CD4-positive, alpha-beta memory T cell (primary cell): ENCODE measurements at regions not wholly inside any gene's neighbourhood (a gene's known extent, or its start where the extent isn't known, plus 50 kb on each side); places are given as distances from the start of the nearest gene placed in this dataset.

Experiments used
- CTCF ChIA-PET: fragments of 350-600 bp; sonication (Branson Sonifier 250); formaldehyde crosslinking; loops from one replicate; lab custom pipeline; 2021; ENCODE audit warnings: inconsistent platforms; ENCODE audit not compliant: partially characterized antibody; lab: Charles Lee
- POLR2A ChIA-PET: fragments of 350-600 bp; sonication (Branson Sonifier 250); formaldehyde crosslinking; loops from one replicate; lab custom pipeline; 2021; ENCODE audit not compliant: partially characterized antibody; lab: Charles Lee
- DNase-seq, 5 donors: peaks; one replicate each; pipeline versions ENCODE4 v3.0.0 to v3.0.0-alpha.2; 2020 to 2022; ENCODE audit warnings: mixed read lengths in 1 of 5
- H3K27ac ChIP-seq: one replicate; pipeline ENCODE4 v1.7.0; 2013; ENCODE audit warnings: low read depth, low read length
- H3K27me3 ChIP-seq: 2 replicates; pipeline ENCODE4 v1.7.0; 2013; ENCODE audit warnings: mild to moderate bottlenecking, low read length, moderate library complexity; ENCODE audit not compliant: insufficient read depth
- H3K36me3 ChIP-seq: 2 replicates; pipeline ENCODE4 v1.7.0; 2013; ENCODE audit warnings: mild to moderate bottlenecking, low read length, moderate library complexity; ENCODE audit not compliant: insufficient read depth
- H3K4me1 ChIP-seq: 2 replicates; pipeline ENCODE4 v1.7.0; 2013; ENCODE audit warnings: mild to moderate bottlenecking, low read length, moderate library complexity; ENCODE audit not compliant: insufficient read depth
- H3K4me3 ChIP-seq, 2 donors: one replicate each; pipeline ENCODE4 v1.7.0; 2013; ENCODE audit warnings: low read length in 2 of 2, mild to moderate bottlenecking in 1 of 2
- H3K9me3 ChIP-seq, 2 donors: one replicate each; pipeline ENCODE4 v1.7.0; 2013; ENCODE audit warnings: low read length in 2 of 2, control low read depth in 1 of 2; ENCODE audit not compliant: control insufficient read depth in 1 of 2
- H3K27ac Mint-ChIP-seq, 7 donors: one replicate each; pipeline ENCODE4 v1.8.0; 2020 to 2021; ENCODE audit warnings: mixed read lengths in 7 of 7, mild to moderate bottlenecking in 6 of 7, inconsistent platforms in 3 of 7, moderate library complexity in 3 of 7
- H3K27me3 Mint-ChIP-seq, 2 donors: one replicate each; pipeline ENCODE4 v1.8.0; 2020 to 2021; ENCODE audit warnings: mixed read lengths in 2 of 2
- H3K36me3 Mint-ChIP-seq, 2 donors: one replicate each; pipeline ENCODE4 v1.8.0; 2020 to 2021; ENCODE audit warnings: mixed read lengths in 2 of 2, inconsistent platforms in 1 of 2, mild to moderate bottlenecking in 1 of 2
- H3K4me1 Mint-ChIP-seq, 4 donors: one replicate each; pipeline ENCODE4 v1.8.0; 2020 to 2021; ENCODE audit warnings: mixed read lengths in 4 of 4, mild to moderate bottlenecking in 1 of 4
- H3K4me3 Mint-ChIP-seq, 8 donors: one replicate each; pipeline ENCODE4 v1.8.0; 2020 to 2021; ENCODE audit warnings: mixed read lengths in 8 of 8, mild to moderate bottlenecking in 7 of 8, moderate library complexity in 6 of 8, inconsistent platforms in 3 of 8
- H3K9me3 Mint-ChIP-seq, 8 donors: one replicate each; pipeline ENCODE4 v1.8.0; 2020 to 2021; ENCODE audit warnings: mixed read lengths in 8 of 8, mild to moderate bottlenecking in 5 of 8, inconsistent platforms in 3 of 8, moderate library complexity in 1 of 8
- intact Hi-C: fragments of 100-400 bp; cut with micrococcal nuclease; formaldehyde crosslinking; loops from one replicate; pipeline ENCODE4 v1.15.1; 2023

GRCh38 chr4:53921856-53922255 is 142.5 kb downstream of the CHIC2 start:
- no peaks in the 10 kb centered on the region for H3K27me3 Mint-ChIP-seq

GRCh38 chr4:53920883-53921282 is 143.5 kb downstream of the CHIC2 start:
- H3K4me3 Mint-ChIP-seq, result no peak overlapping the region
- Histone ChIP-seq H3K4me1 (no peaks in the 10 kb centered on the region), H3K27me3 (no peaks in the 10 kb centered on the region), H3K4me3 (no peak overlapping the region), H3K27ac (no peak overlapping the region), H3K36me3 (no peaks in the 10 kb centered on the region), H3K9me3 (no peaks in the 10 kb centered on the region)
- DNase-seq, result no peak
- intact Hi-C loops, result no loop called here
- ChIA-PET CTCF (interaction anchor here (1.2 to 5.5 kb wide), 3 partner anchors 10 to 313 kb away, joined by 3 to 36 read pairs (median 12); no protein-coding TSS in a partner anchor), POLR2A (no interaction called here)
- H3K27ac Mint-ChIP-seq, result no peak overlapping the region
- no peaks in the 10 kb centered on the region for H3K4me1 Mint-ChIP-seq
- no peaks in the 10 kb centered on the region for H3K9me3 Mint-ChIP-seq
- no peaks in the 10 kb centered on the region for H3K36me3 Mint-ChIP-seq
- peaks cover 0 to under 1% of the 10 kb centered on the region in 2 donors for H3K27me3 Mint-ChIP-seq

More at GRCh38 chr4:53921856-53922255, 142.5 kb downstream of the CHIC2 start:
- Mint-ChIP-seq H3K4me3 (no peak overlapping the region), H3K36me3 (no peaks in the 10 kb centered on the region), H3K9me3 (no peaks in the 10 kb centered on the region), H3K4me1 (no peaks in the 10 kb centered on the region), H3K27ac (no peak overlapping the region)
- ChIA-PET CTCF (interaction anchor here (2.5 to 5.5 kb wide), 2 partner anchors 9 to 312 kb away, joined by 12 to 36 read pairs; no protein-coding TSS in a partner anchor), POLR2A (no interaction called here)
- DNase-seq, result no peak
- no peaks in the 10 kb centered on the region for H3K9me3 ChIP-seq
- H3K4me1 ChIP-seq, result no peaks in the 10 kb centered on the region
- H3K27ac ChIP-seq, result no peak overlapping the region
- H3K36me3 ChIP-seq, result no peaks in the 10 kb centered on the region
- H3K4me3 ChIP-seq, result no peak overlapping the region
- H3K27me3 ChIP-seq, result no peaks in the 10 kb centered on the region
- intact Hi-C loops, result no loop called here

GRCh38 chr4:53920116-53920515 is 144.3 kb downstream of the CHIC2 start:
- Histone ChIP-seq H3K4me3 (no peak overlapping the region), H3K9me3 (no peaks in the 10 kb centered on the region), H3K27ac (no peak overlapping the region), H3K36me3 (no peaks in the 10 kb centered on the region), H3K4me1 (no peaks in the 10 kb centered on the region), H3K27me3 (no peaks in the 10 kb centered on the region)
- Mint-ChIP-seq H3K9me3 (no peaks in the 10 kb centered on the region), H3K4me1 (no peaks in the 10 kb centered on the region), H3K4me3 (no peak overlapping the region), H3K27ac (no peak overlapping the region), H3K27me3 (peaks cover 0 to 2% of the 10 kb centered on the region in 2 donors), H3K36me3 (no peaks in the 10 kb centered on the region)
- no peak for DNase-seq
- ChIA-PET CTCF (interaction anchor here (2.5 to 5.5 kb wide), 2 partner anchors 11 to 314 kb away, joined by 12 to 36 read pairs; no protein-coding TSS in a partner anchor), POLR2A (no interaction called here)
- intact Hi-C loops, result no loop called here

GRCh38 chr4:53919535-53919934 is 144.9 kb downstream of the CHIC2 start:
- H3K27ac ChIP-seq, result no peak overlapping the region
- no peaks in the 10 kb centered on the region for H3K9me3 ChIP-seq
- Mint-ChIP-seq H3K4me1 (no peaks in the 10 kb centered on the region), H3K36me3 (no peaks in the 10 kb centered on the region), H3K27me3 (peaks cover 0 to 2% of the 10 kb centered on the region in 2 donors), H3K9me3 (no peaks in the 10 kb centered on the region), H3K4me3 (no peak overlapping the region), H3K27ac (no peak overlapping the region)
- no peaks in the 10 kb centered on the region for H3K4me1 ChIP-seq
- ChIA-PET CTCF (interaction anchor here (2.5 to 5.5 kb wide), 2 partner anchors 11 to 314 kb away, joined by 12 to 36 read pairs; no protein-coding TSS in a partner anchor), POLR2A (no interaction called here)
- no peak overlapping the region for H3K4me3 ChIP-seq
- intact Hi-C loops, result no loop called here
- no peaks in the 10 kb centered on the region for H3K27me3 ChIP-seq
- H3K36me3 ChIP-seq, result no peaks in the 10 kb centered on the region
- DNase-seq, result no peak

GRCh38 chr4:53917729-53918128 is 146.7 kb downstream of the CHIC2 start:
- no peaks in the 10 kb centered on the region for H3K4me1 Mint-ChIP-seq
- H3K27ac Mint-ChIP-seq, result no peak overlapping the region
- no peak overlapping the region for H3K4me3 Mint-ChIP-seq
- intact Hi-C loops, result no loop called here
- Histone ChIP-seq H3K9me3 (no peaks in the 10 kb centered on the region), H3K4me1 (no peaks in the 10 kb centered on the region), H3K36me3 (no peaks in the 10 kb centered on the region), H3K27me3 (no peaks in the 10 kb centered on the region), H3K4me3 (no peak overlapping the region), H3K27ac (no peak overlapping the region)
- CTCF ChIA-PET, result no interaction called here
- no peaks in the 10 kb centered on the region for H3K9me3 Mint-ChIP-seq
- no peaks in the 10 kb centered on the region for H3K36me3 Mint-ChIP-seq
- POLR2A ChIA-PET, result no interaction called here
- H3K27me3 Mint-ChIP-seq, result peaks cover 0 to 2% of the 10 kb centered on the region in 2 donors
- no peak for DNase-seq

GRCh38 chr4:53916431-53916889 is 147.9 kb downstream of the CHIC2 start:
- Histone ChIP-seq H3K4me3 (no peak overlapping the region), H3K27ac (no peak overlapping the region), H3K27me3 (no peaks in the 10 kb centered on the region), H3K4me1 (no peaks in the 10 kb centered on the region), H3K36me3 (no peaks in the 10 kb centered on the region), H3K9me3 (no peaks in the 10 kb centered on the region)
- H3K27me3 Mint-ChIP-seq, result peaks cover 0 to 2% of the 10 kb centered on the region in 2 donors
- H3K4me3 Mint-ChIP-seq, result no peak overlapping the region
- no peaks in the 10 kb centered on the region for H3K9me3 Mint-ChIP-seq
- H3K4me1 Mint-ChIP-seq, result no peaks in the 10 kb centered on the region
- H3K36me3 Mint-ChIP-seq, result no peaks in the 10 kb centered on the region
- no peak overlapping the region for H3K27ac Mint-ChIP-seq
- no peak for DNase-seq
- ChIA-PET POLR2A (no interaction called here), CTCF (interaction anchor here (2.5 kb wide), 1 partner anchor 14 kb away, joined by 11 read pairs; no protein-coding TSS in a partner anchor)
- intact Hi-C loops, result no loop called here

GRCh38 chr4:53914313-53915016 is 149.9 kb downstream of the CHIC2 start:
- ChIA-PET POLR2A (no interaction called here), CTCF (interaction anchor here (0.7 to 2.5 kb wide), 3 partner anchors 14 to 320 kb away, joined by 3 to 13 read pairs (median 11); no protein-coding TSS in a partner anchor)
- Histone ChIP-seq H3K36me3 (no peaks in the 10 kb centered on the region), H3K4me3 (no peak overlapping the region), H3K27ac (no peak overlapping the region), H3K9me3 (no peaks in the 10 kb centered on the region), H3K4me1 (no peaks in the 10 kb centered on the region), H3K27me3 (no peaks in the 10 kb centered on the region)
- peaks cover 0 to 4% of the 10 kb centered on the region in 2 donors for H3K27me3 Mint-ChIP-seq
- no peaks in the 10 kb centered on the region for H3K9me3 Mint-ChIP-seq
- H3K4me1 Mint-ChIP-seq, result no peaks in the 10 kb centered on the region
- no peak for DNase-seq
- no peaks in the 10 kb centered on the region for H3K36me3 Mint-ChIP-seq
- no peak overlapping the region for H3K4me3 Mint-ChIP-seq
- peak overlapping the region in 1 of 7 donors; percentile 49 for H3K27ac Mint-ChIP-seq
- intact Hi-C loops, result no loop called here
